ENCODE measurements at regions not wholly inside any gene's neighbourhood (a gene's known extent, or its start where the extent isn't known, plus 50 kb on each side); places are given as distances from the start of the nearest gene placed in this dataset.

GRCh38 chr2:128396946-128397345, 78.3 kb upstream of the HS6ST1 start:
- Histone ChIP-seq H3K9me3 (no peaks in the 10 kb centered on the region), H3K4me1 (no peaks in the 10 kb centered on the region), H3K4me3 (no peak overlapping the region), H3K36me3 (no peaks in the 10 kb centered on the region), H3K27ac (no peak overlapping the region), H3K27me3 (no peaks in the 10 kb centered on the region)
- WGBS (ENCODE audit: insufficient coverage, low coverage, low lambda C conversion rate, missing lambda C conversion rate), result 69% methylated on average over 2 of the region's 2 CpGs
- DNase-seq (no peak), ATAC-seq (no peak)
- TF ChIP-seq CTCF (IDR thresholded peaks at IDR 0.05), result no peak
- no peak for TF ChIP-seq POLR2A (IDR thresholded peaks at IDR 0.05)
- intact Hi-C loops (cut with DNase I), result no loop called here

DNA sequence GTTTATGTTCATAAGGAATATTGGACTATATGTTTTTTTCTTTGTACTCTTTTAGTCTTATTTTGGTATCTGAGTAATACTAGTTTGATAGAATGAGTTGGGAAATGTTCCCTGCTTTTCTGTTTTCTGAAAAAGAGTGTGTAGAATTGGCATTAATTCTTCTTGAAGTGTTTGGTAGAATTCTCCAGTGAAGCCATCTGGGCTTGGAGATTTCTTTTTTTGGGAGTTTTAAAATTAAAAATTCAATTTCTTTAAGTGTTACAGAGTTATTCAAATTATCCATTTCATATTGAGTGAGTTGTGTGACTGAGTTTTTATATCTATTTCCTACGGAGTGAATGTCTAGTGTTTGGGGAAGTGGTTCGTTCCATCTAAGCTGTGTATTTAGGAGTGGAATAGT, 80.6 kb upstream of the HS6ST1 start:
- TF ChIP-seq CTCF (IDR thresholded peaks at IDR 0.05) (no peak), POLR2A (IDR thresholded peaks at IDR 0.05) (no peak)
- ATAC-seq, result no peak

DNA sequence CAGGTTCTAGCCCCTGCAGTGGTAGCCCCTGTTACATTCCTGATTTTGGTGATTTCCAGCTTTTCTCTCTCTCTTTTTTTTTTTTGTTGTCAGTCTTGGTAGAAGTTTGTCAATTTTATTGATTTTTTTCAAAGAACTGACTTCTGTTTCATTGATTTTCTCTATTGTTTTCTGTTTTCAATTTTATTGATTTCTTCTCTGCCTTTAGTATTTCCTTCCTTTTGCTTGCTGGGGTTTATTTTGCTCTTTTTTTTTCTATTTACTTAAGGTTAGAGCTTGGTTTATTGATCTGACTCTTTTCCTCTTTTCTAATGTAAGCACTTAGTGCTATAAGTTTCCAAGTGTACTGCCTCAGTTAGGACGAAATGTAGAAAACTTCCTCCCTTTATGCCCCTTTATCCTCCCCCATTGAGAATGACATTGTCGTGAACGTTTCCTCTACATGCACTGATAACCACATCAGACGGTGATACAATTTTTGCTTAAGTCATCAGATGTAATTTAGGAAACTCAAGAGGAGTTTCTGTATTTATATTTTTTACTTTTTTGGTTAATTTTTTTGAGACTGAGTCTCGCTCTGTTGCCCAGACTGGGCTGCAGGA, 81.1 kb upstream of the HS6ST1 start:
- 36% methylated on average over 4 of the region's 5 CpGs for WGBS (ENCODE audit: insufficient coverage, low coverage, low lambda C conversion rate, missing lambda C conversion rate)
- no peak overlapping the region for H3K4me3 ChIP-seq
- intact Hi-C loops (cut with DNase I), result no loop called here

More for the DNA sequence above, 80.6 kb upstream of the HS6ST1 start:
- Histone ChIP-seq H3K27ac (no peak overlapping the region), H3K27me3 (no peaks in the 10 kb centered on the region), H3K36me3 (no peaks in the 10 kb centered on the region), H3K9me3 (no peaks in the 10 kb centered on the region), H3K4me3 (no peak overlapping the region), H3K4me1 (no peaks in the 10 kb centered on the region)
- intact Hi-C loops (cut with DNase I), result no loop called here
- no peak for DNase-seq
- WGBS (ENCODE audit: insufficient coverage, low coverage, low lambda C conversion rate, missing lambda C conversion rate), result 67% methylated on average over 2 of the region's 2 CpGs

GRCh38 chr2:128401680-128402079, 83.0 kb upstream of the HS6ST1 start:
- H3K4me1 ChIP-seq, result no peaks in the 10 kb centered on the region
- intact Hi-C loops (cut with DNase I), result no loop called here
- no peaks in the 10 kb centered on the region for H3K9me3 ChIP-seq
- no peaks in the 10 kb centered on the region for H3K27me3 ChIP-seq
- 100% methylated on average over 1 of the region's 8 CpGs for WGBS (ENCODE audit: insufficient coverage, low coverage, low lambda C conversion rate, missing lambda C conversion rate)
- DNase-seq, result no peak
- H3K4me3 ChIP-seq, result no peak overlapping the region
- TF ChIP-seq CTCF (IDR thresholded peaks at IDR 0.05), result no peak
- no peak for TF ChIP-seq POLR2A (IDR thresholded peaks at IDR 0.05)
- no peak for ATAC-seq
- no peaks in the 10 kb centered on the region for H3K36me3 ChIP-seq
- no peak overlapping the region for H3K27ac ChIP-seq

More for the DNA sequence above, 81.1 kb upstream of the HS6ST1 start:
- H3K4me1 ChIP-seq, result no peaks in the 10 kb centered on the region
- no peak for TF ChIP-seq POLR2A (IDR thresholded peaks at IDR 0.05)
- TF ChIP-seq CTCF (IDR thresholded peaks at IDR 0.05), result no peak
- H3K36me3 ChIP-seq, result no peaks in the 10 kb centered on the region
- DNase-seq (no peak), ATAC-seq (no peak)
- H3K27me3 ChIP-seq, result no peaks in the 10 kb centered on the region
- H3K9me3 ChIP-seq, result no peaks in the 10 kb centered on the region
- no peak overlapping the region for H3K27ac ChIP-seq

All from right lobe of liver (tissue), 6 donors.